Keratinocyte (primary cell): ENCODE measurements at regions not wholly inside any gene's neighbourhood (a gene's known extent, or its start where the extent isn't known, plus 50 kb on each side); places are given as distances from the start of the nearest gene placed in this dataset.

ENCODE experiments used
- DNase-seq: peaks from one replicate; pipeline ENCODE4 v3.0.0-alpha.2; 2011; ENCODE audit warnings: low read depth, missing footprints, low spot score
- FAIRE-seq: peaks from 2 replicates; lab custom pipeline; 2011; peaks lifted over from hg19 to GRCh38; lab: Jason Lieb, UNC
- H2AFZ ChIP-seq: 2 replicates; pipeline ENCODE4 v1.6.0; 2012; ENCODE audit warnings: low read length, control low read depth, inconsistent platforms; ENCODE audit not compliant: control insufficient read depth
- H3K27ac ChIP-seq: 2 replicates; pipeline ENCODE4 v1.5.1; 2011; ENCODE audit warnings: low read length; ENCODE audit not compliant: control insufficient read depth, insufficient read depth
- H3K27me3 ChIP-seq: 3 replicates; pipeline ENCODE4 v1.6.0; 2011; ENCODE audit warnings: low read length; ENCODE audit not compliant: control insufficient read depth, insufficient read depth; ENCODE audit errors: extremely low read depth
- H3K36me3 ChIP-seq, 2 experiments: 2 replicates in 1 of 2; 3 replicates in 1 of 2; pipeline ENCODE4 v1.5.1; 2011; ENCODE audit warnings: low read length in 2 of 2, mild to moderate bottlenecking in 1 of 2; ENCODE audit not compliant: control insufficient read depth in 2 of 2, insufficient read depth in 2 of 2; ENCODE audit errors: extremely low read depth in 1 of 2
- H3K4me1 ChIP-seq: 3 replicates; pipeline ENCODE4 v1.5.1; 2011; ENCODE audit warnings: low read length; ENCODE audit not compliant: control insufficient read depth, insufficient read depth; ENCODE audit errors: extremely low read depth
- H3K4me2 ChIP-seq: 3 replicates; pipeline ENCODE4 v1.6.0; 2011; ENCODE audit warnings: low read depth, low read length; ENCODE audit not compliant: control insufficient read depth, insufficient read depth; ENCODE audit errors: extremely low read depth
- H3K4me3 ChIP-seq, 3 experiments: fragments of 200-600 bp in 1 of 3; sonication (generic) in 1 of 3; 2 replicates in 2 of 3; 3 replicates in 1 of 3; pipeline ENCODE4 v1.5.1; 2011 to 2016; ENCODE audit warnings: low read length in 3 of 3, mild to moderate bottlenecking in 3 of 3, control low read depth in 2 of 3, inconsistent platforms in 1 of 3, low read depth in 1 of 3, mixed read lengths in 1 of 3, mixed run types in 1 of 3, moderate library complexity in 1 of 3; ENCODE audit not compliant: control insufficient read depth in 2 of 3, insufficient read depth in 2 of 3; ENCODE audit errors: extremely low read depth in 1 of 3
- H3K79me2 ChIP-seq: 2 replicates; pipeline ENCODE4 v1.6.0; 2012; ENCODE audit warnings: low read length; ENCODE audit not compliant: control insufficient read depth, insufficient read depth
- H3K9ac ChIP-seq: 3 replicates; pipeline ENCODE4 v1.6.0; 2011; ENCODE audit warnings: low read length; ENCODE audit not compliant: control insufficient read depth, insufficient read depth; ENCODE audit errors: extremely low read depth
- H3K9me1 ChIP-seq: 3 replicates; pipeline ENCODE4 v1.6.0; 2011; ENCODE audit warnings: low read length; ENCODE audit not compliant: control insufficient read depth, insufficient read depth; ENCODE audit errors: extremely low read depth
- H3K9me3 ChIP-seq: 2 replicates; pipeline ENCODE4 v1.5.1; 2012; ENCODE audit warnings: low read depth, low read length; ENCODE audit not compliant: control insufficient read depth
- H4K20me1 ChIP-seq: 3 replicates; pipeline ENCODE4 v1.6.0; 2011; ENCODE audit warnings: low read length; ENCODE audit not compliant: control insufficient read depth, insufficient read depth; ENCODE audit errors: extremely low read depth
- EZH2 ChIP-seq: IDR thresholded peaks from one replicate; pipeline ENCODE4 v1.6.1; 2012; ENCODE audit warnings: inconsistent platforms, mild to moderate bottlenecking, low read length, moderate library complexity
- dilution Hi-C: fragments of 300-500 bp; cut with MboI; formaldehyde crosslinking; loops from one replicate; pipeline ENCODE4 v1.7.0; 2020; ENCODE audit warnings: low sequenced_read_pairs; ENCODE audit not compliant: extremely low pct_ligation_motif_present
- TF ChIP-seq, protein P1 (sequence below), 3 experiments: IDR thresholded peaks in 1 of 3; conservative IDR thresholded peaks in 1 of 3; optimal IDR thresholded peaks in 1 of 3; 2 replicates in 2 of 3; 3 replicates in 1 of 3; pipeline versions ENCODE3 to v1.5.1; 2011; ENCODE audit warnings: low read length in 3 of 3, mild to moderate bottlenecking in 3 of 3, moderate library complexity in 2 of 3, control low read depth in 1 of 3, inconsistent platforms in 1 of 3; ENCODE audit not compliant: insufficient read depth in 2 of 3; ENCODE audit errors: extremely low read depth in 1 of 3

DNA sequence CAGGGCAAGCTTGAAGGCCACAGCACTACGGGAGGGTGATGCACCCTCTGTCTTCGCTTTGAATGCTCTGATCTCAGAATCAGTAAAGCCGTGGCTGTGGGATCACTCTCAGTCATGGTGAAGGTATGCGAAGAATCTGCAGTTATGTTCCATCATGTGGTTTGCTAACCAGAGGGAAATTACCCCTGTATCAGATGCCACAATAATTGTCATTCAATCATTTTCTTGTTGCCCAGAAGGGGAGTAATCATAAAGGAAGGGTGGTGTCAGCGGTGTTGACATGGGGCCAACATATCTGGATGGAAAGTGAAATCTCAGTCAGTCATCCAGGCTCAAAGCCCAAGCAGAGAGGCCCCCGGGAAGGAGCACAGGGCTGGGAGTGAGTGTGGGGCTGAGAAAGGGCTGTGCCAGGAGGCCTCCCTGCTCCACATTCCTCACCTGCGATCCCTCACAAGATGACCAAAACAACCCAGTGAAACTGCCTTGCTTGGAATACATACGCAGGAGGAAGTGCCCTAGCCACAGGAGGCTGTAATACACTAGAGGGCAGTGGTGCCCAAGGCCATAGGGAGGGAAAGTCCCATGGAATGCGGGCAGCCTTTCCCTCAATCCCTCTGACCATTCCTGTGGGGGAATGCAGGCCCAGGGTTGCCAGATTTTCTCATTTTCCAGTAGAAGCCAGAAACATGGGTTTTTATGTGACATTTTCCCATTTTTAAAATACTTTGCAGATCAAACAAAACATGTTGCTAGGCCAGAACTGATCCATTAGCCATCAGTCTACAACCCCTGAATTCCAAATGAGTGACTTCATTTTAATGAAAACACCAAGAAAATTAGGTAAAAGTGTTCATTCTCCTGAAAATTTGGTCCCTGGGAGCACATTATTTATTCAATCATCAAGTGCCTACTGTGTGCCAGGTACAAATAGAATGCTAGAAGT, 95.7 kb upstream of the VANGL1 start:
- Histone ChIP-seq H4K20me1 (no peaks in the 10 kb centered on the region), H3K4me3 (peak overlapping the region in 2 of 3 experiments; percentile 5 to 9), H3K4me2 (peak overlapping the region; percentile 47), H3K9me3 (no peaks in the 10 kb centered on the region), H3K9me1 (no peaks in the 10 kb centered on the region), H3K9ac (peak overlapping the region; percentile 70), H3K4me1 (peaks cover 23% of the 10 kb centered on the region), H3K27ac (peak overlapping the region; percentile 80), H3K79me2 (no peaks in the 10 kb centered on the region), H3K27me3 (no peaks in the 10 kb centered on the region), H2AFZ (peak overlapping the region; percentile 5), H3K36me3 (no peaks in the 10 kb centered on the region)
- dilution Hi-C loops, result no loop called here
- DNase-seq (peak; percentile 93), FAIRE-seq (peak; percentile 96)
- no peak for TF ChIP-seq EZH2
- TF ChIP-seq, protein P1, sequence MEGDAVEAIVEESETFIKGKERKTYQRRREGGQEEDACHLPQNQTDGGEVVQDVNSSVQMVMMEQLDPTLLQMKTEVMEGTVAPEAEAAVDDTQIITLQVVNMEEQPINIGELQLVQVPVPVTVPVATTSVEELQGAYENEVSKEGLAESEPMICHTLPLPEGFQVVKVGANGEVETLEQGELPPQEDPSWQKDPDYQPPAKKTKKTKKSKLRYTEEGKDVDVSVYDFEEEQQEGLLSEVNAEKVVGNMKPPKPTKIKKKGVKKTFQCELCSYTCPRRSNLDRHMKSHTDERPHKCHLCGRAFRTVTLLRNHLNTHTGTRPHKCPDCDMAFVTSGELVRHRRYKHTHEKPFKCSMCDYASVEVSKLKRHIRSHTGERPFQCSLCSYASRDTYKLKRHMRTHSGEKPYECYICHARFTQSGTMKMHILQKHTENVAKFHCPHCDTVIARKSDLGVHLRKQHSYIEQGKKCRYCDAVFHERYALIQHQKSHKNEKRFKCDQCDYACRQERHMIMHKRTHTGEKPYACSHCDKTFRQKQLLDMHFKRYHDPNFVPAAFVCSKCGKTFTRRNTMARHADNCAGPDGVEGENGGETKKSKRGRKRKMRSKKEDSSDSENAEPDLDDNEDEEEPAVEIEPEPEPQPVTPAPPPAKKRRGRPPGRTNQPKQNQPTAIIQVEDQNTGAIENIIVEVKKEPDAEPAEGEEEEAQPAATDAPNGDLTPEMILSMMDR (optimal IDR thresholded peaks at IDR 0.05 in 1 of 3, IDR thresholded peaks at IDR 0.05 in 1 of 3, conservative IDR thresholded peaks at IDR 0.05 in 1 of 3; ENCODE audit: extremely low read depth in 1 of 3, insufficient read depth in 2 of 3, low read length in 3 of 3), result peak; percentile 76 to 96 (median 90)

DNA sequence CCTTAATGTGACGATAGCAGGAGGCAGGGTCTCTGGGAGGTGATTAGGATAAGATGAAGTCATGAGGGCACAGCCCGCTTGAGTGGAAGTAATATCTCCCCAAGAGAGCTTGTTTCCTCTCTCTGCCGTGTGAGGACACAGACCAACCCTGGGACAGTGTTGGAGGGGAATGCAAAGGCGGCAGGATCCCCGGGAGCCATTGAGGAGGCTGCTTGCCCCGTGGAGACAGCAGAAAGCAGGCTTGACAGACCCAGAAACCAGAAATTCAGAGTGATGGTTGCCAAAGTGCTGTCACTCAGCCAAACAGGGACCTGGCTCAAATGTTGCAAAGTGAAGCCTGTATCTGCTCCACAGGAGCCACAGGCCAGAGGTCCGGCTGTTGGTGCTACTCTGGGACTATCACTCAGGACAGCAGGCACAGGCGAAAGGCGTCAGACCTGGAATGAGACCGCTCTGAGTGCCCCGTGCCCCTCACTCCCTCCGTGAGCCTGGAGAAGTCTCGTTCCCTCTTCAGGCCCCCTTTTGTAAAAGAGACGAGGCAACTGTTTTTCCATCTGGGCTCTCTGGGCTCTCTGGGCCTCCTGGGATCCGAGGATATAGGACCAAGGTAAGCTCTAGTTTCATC, 96.6 kb upstream of the VANGL1 start:
- TF ChIP-seq EZH2, result no peak
- TF ChIP-seq, protein P1 (optimal IDR thresholded peaks at IDR 0.05 in 1 of 3, IDR thresholded peaks at IDR 0.05 in 1 of 3, conservative IDR thresholded peaks at IDR 0.05 in 1 of 3; ENCODE audit: extremely low read depth in 1 of 3, insufficient read depth in 2 of 3, low read length in 3 of 3), result no peak
- Histone ChIP-seq H3K9ac (peak overlapping the region; percentile 70), H3K27me3 (no peaks in the 10 kb centered on the region), H3K79me2 (no peaks in the 10 kb centered on the region), H3K9me3 (no peaks in the 10 kb centered on the region), H3K27ac (peak overlapping the region; percentile 80), H3K9me1 (no peaks in the 10 kb centered on the region), H4K20me1 (no peaks in the 10 kb centered on the region), H3K4me3 (no peak overlapping the region), H2AFZ (peak overlapping the region; percentile 74), H3K36me3 (no peaks in the 10 kb centered on the region), H3K4me1 (peaks cover 23% of the 10 kb centered on the region), H3K4me2 (peak overlapping the region; percentile 47)
- DNase-seq (no peak), FAIRE-seq (no peak)
- dilution Hi-C loops, result no loop called here
